Breast epithelium (tissue), 4 donors: ENCODE measurements at regions not wholly inside any gene's neighbourhood (a gene's known extent, or its start where the extent isn't known, plus 50 kb on each side); places are given as distances from the start of the nearest gene placed in this dataset.
A peak's percentile ranks its signal among the peaks of the same experiment; 100 is the strongest.

Experiments
- DNase-seq, 2 donors: peaks; one replicate each; pipeline ENCODE4 v3.0.0-alpha.2; 2019; ENCODE audit warnings: low spot score in 2 of 2
- H3K27ac ChIP-seq, 2 donors: fragments of 200-600 bp; sonication (generic) in 1 of 2; one replicate each; pipeline ENCODE4 v1.5.1; 2016 to 2019; ENCODE audit warnings: mild to moderate bottlenecking in 1 of 2
- H3K27me3 ChIP-seq, 2 donors: fragments of 200-600 bp; sonication (generic) in 1 of 2; one replicate each; pipeline versions ENCODE4 v1.5.1 to v1.6.0; 2017 to 2019; ENCODE audit warnings: control low read depth in 1 of 2, mild to moderate bottlenecking in 1 of 2
- H3K36me3 ChIP-seq: fragments of 200-600 bp; one replicate; pipeline ENCODE4 v1.5.1; 2019
- H3K4me1 ChIP-seq, 2 donors: fragments of 200-600 bp; sonication (generic); one replicate each; pipeline ENCODE4 v1.5.1; 2016 to 2019; ENCODE audit warnings: control low read depth in 1 of 2
- H3K4me3 ChIP-seq, 3 donors: fragments of 200-600 bp; sonication (generic); 1 replicate in 2 of 3; 2 replicates in 1 of 3; pipeline ENCODE4 v1.5.1; 2016 to 2019; ENCODE audit warnings: mild to moderate bottlenecking in 3 of 3, moderate library complexity in 2 of 3
- H3K9me3 ChIP-seq, 2 donors: fragments of 200-600 bp; sonication (generic) in 1 of 2; one replicate each; pipeline ENCODE4 v1.5.1; 2016 to 2019; ENCODE audit warnings: control low read depth in 1 of 2
- CTCF ChIP-seq, 3 donors: fragments of 450-650 bp; IDR thresholded peaks; one replicate each; pipeline ENCODE4 v1.5.1; 2016 to 2017; ENCODE audit warnings: antibody characterized with exemption in 3 of 3, mild to moderate bottlenecking in 3 of 3, moderate library complexity in 3 of 3
- POLR2A ChIP-seq: fragments of 450-650 bp; IDR thresholded peaks from one replicate; pipeline ENCODE4 v1.6.1; 2016; ENCODE audit warnings: antibody characterized with exemption, mild to moderate bottlenecking, moderate library complexity
- POLR2AphosphoS5 ChIP-seq, 3 donors: sonication (generic); formaldehyde crosslinking; IDR thresholded peaks; one replicate each; pipeline ENCODE4 v1.6.1; 2017; ENCODE audit warnings: antibody characterized with exemption in 3 of 3
- intact Hi-C: fragments of 100-400 bp; cut with DNase I; formaldehyde crosslinking; loops from one replicate; pipeline ENCODE4 v1.15.1; 2023; ENCODE audit warnings: low total_unique reads

GRCh38 chr6:26183581-26184366 is 96.5 kb downstream of the HFE start:
- Histone ChIP-seq H3K4me1 (no peaks in the 10 kb centered on the region), H3K9me3 (no peaks in the 10 kb centered on the region), H3K4me3 (peak overlapping the region; percentile 39 to 69 (median 54)), H3K27me3 (no peaks in the 10 kb centered on the region), H3K27ac (peak overlapping the region; percentile 72 to 84), H3K36me3 (no peaks in the 10 kb centered on the region)
- intact Hi-C loops = no loop called here
- peak in 1 of 2 donors; percentile 54 for DNase-seq
- TF ChIP-seq POLR2AphosphoS5 (IDR thresholded peaks at IDR 0.05) (peak; percentile 52 to 91 (median 78)), POLR2A (peak; percentile 54), CTCF (IDR thresholded peaks at IDR 0.05) (no peak)

DNA sequence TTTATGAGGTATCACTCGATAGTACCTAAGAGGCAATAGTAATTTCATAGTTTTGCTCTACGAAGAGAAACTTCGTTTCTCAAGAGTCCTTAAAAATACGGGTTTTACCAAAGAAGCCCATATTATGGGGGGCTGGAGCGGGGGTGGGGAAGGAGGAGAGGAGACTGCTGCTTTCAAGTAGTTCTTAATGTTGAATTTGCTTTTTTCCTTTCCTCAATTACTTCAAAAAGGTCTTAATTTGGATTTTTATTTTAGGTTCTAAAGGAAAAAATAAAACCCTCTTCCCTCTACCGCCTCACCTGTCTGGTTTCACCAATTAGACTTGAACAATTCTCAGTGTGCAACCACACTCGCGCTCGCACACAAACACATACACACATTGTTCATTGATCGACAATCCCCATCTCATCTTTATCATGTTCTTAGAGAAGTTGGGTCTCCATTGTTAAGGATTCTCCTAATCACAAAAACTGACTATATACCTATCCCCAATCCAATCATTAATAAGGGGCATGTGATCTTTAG is 97.2 kb downstream of the HFE start:
- intact Hi-C loops = no loop called here
- peak overlapping the region; percentile 72 to 84 for H3K27ac ChIP-seq

DNA sequence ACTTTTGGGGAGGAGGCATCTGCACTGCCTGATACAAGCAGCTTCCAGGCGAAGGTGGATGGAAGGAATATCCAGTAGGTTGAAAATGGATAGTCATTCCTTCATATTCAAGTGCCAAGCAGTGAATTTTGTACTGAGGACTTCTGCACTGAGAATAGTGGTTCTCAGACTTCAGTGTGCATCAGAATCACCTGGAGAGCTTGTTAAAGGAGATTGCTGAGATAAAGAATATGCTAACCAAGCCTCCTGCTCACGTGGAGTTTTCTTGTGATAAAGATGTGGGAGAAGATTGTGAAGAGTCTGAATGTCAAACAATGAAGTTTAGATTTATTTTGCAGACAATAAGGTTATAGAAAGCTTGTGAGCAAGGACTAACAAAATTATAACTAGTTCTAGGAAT is 97.8 kb downstream of the HFE start:
- Histone ChIP-seq H3K36me3 (no peaks in the 10 kb centered on the region), H3K9me3 (no peaks in the 10 kb centered on the region), H3K4me1 (no peaks in the 10 kb centered on the region), H3K27me3 (no peaks in the 10 kb centered on the region), H3K4me3 (no peak overlapping the region), H3K27ac (no peak overlapping the region)
- no peak for TF ChIP-seq CTCF (IDR thresholded peaks at IDR 0.05)
- no peak for TF ChIP-seq POLR2A
- TF ChIP-seq POLR2AphosphoS5 (IDR thresholded peaks at IDR 0.05) = no peak
- no peak for DNase-seq
- intact Hi-C loops = no loop called here

More for the DNA sequence above, 97.2 kb downstream of the HFE start:
- no peak for DNase-seq
- H3K4me1 ChIP-seq = no peaks in the 10 kb centered on the region
- H3K36me3 ChIP-seq = no peaks in the 10 kb centered on the region
- H3K9me3 ChIP-seq = no peaks in the 10 kb centered on the region
- TF ChIP-seq POLR2A = no peak
- no peak for TF ChIP-seq POLR2AphosphoS5 (IDR thresholded peaks at IDR 0.05)
- no peak for TF ChIP-seq CTCF (IDR thresholded peaks at IDR 0.05)
- no peaks in the 10 kb centered on the region for H3K27me3 ChIP-seq
- peak overlapping the region in 2 of 3 donors; percentile 54 to 69 for H3K4me3 ChIP-seq

GRCh38 chr6:26185802-26186201 is 98.6 kb downstream of the HFE start:
- no peak for DNase-seq
- H3K36me3 ChIP-seq = no peaks in the 10 kb centered on the region
- intact Hi-C loops = no loop called here
- no peak overlapping the region for H3K27ac ChIP-seq
- TF ChIP-seq POLR2A = no peak
- no peak for TF ChIP-seq POLR2AphosphoS5 (IDR thresholded peaks at IDR 0.05)
- no peak for TF ChIP-seq CTCF (IDR thresholded peaks at IDR 0.05)
- no peaks in the 10 kb centered on the region for H3K27me3 ChIP-seq
- no peaks in the 10 kb centered on the region for H3K9me3 ChIP-seq
- H3K4me1 ChIP-seq = no peaks in the 10 kb centered on the region
- no peak overlapping the region for H3K4me3 ChIP-seq

- TF ChIP-seq POLR2AphosphoS5 (IDR thresholded peaks at IDR 0.05) (no peak), POLR2A (no peak), CTCF (IDR thresholded peaks at IDR 0.05) (no peak)
- no peaks in the 10 kb centered on the region for H3K4me1 ChIP-seq
Measured at GRCh38 chr6:26186652-26187051, 99.4 kb downstream of the HFE start.

More at GRCh38 chr6:26186652-26187051, 99.4 kb downstream of the HFE start:
- no peak overlapping the region for H3K27ac ChIP-seq
- intact Hi-C loops = no loop called here
- H3K27me3 ChIP-seq = no peaks in the 10 kb centered on the region
- no peaks in the 10 kb centered on the region for H3K36me3 ChIP-seq
- H3K9me3 ChIP-seq = no peaks in the 10 kb centered on the region
- DNase-seq = no peak
- H3K4me3 ChIP-seq = no peak overlapping the region
